ENCODE measurements at regions not wholly inside any gene's neighbourhood (a gene's known extent, or its start where the extent isn't known, plus 50 kb on each side); places are given as distances from the start of the nearest gene placed in this dataset.

- TF ChIP-seq CTCF (conservative IDR thresholded peaks at IDR 0.05; ENCODE audit: low read depth, low read length) (no peak), EZH2phosphoT487 (IDR thresholded peaks at IDR 0.05; ENCODE audit: borderline replicate concordance, low read length) (no peak), EZH2 (IDR thresholded peaks at IDR 0.05; ENCODE audit: low read length, unreplicated experiment) (no peak)
Measured at GRCh38 chr1:78263946-78264345, 218.2 kb downstream of the GIPC2 start.

Data from PC-3 (cell line).